ENCODE measurements at regions not wholly inside any gene's neighbourhood (a gene's known extent, or its start where the extent isn't known, plus 50 kb on each side); places are given as distances from the start of the nearest gene placed in this dataset.

DNA sequence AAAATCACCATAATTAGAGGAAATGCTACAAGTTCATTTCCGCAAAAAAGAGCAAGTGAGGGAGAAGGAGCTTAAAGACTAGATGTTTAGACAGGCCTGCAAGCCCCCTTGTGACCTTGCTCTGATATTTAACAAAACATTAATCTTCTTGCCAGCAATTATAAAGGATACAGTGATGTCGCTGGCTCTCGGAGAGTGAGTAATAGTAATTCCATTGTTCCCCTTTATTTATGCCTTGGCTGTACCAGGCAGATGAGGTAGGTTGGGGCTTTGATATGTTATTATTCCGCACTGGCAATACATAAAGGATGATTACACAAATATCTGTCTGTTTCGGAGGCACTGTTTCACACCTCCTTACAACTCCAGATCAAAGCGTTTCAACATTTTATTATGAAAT is 204.8 kb upstream of the SALL1 start:
- Histone ChIP-seq H3K36me3 (ENCODE audit: insufficient read depth in 1 of 2, low read depth in 1 of 2) (no peaks in the 10 kb centered on the region), H3K4me3 (no peak overlapping the region), H3K9me3 (no peaks in the 10 kb centered on the region), H3K4me1 (no peaks in the 10 kb centered on the region), H3K27me3 (ENCODE audit: insufficient read depth in 3 of 3, low read length in 2 of 3) (no peaks in the 10 kb centered on the region), H3K27ac (no peak overlapping the region)
- intact Hi-C loops (cut with DNase I), result no loop called here
- ATAC-seq (no peak), DNase-seq (no peak)
- TF ChIP-seq, protein P1, sequence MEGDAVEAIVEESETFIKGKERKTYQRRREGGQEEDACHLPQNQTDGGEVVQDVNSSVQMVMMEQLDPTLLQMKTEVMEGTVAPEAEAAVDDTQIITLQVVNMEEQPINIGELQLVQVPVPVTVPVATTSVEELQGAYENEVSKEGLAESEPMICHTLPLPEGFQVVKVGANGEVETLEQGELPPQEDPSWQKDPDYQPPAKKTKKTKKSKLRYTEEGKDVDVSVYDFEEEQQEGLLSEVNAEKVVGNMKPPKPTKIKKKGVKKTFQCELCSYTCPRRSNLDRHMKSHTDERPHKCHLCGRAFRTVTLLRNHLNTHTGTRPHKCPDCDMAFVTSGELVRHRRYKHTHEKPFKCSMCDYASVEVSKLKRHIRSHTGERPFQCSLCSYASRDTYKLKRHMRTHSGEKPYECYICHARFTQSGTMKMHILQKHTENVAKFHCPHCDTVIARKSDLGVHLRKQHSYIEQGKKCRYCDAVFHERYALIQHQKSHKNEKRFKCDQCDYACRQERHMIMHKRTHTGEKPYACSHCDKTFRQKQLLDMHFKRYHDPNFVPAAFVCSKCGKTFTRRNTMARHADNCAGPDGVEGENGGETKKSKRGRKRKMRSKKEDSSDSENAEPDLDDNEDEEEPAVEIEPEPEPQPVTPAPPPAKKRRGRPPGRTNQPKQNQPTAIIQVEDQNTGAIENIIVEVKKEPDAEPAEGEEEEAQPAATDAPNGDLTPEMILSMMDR (IDR thresholded peaks at IDR 0.05), result no peak
- 71 to 79% (median 72%) methylated on average over 6 of the region's 6 CpGs for WGBS, 3 donors

DNA sequence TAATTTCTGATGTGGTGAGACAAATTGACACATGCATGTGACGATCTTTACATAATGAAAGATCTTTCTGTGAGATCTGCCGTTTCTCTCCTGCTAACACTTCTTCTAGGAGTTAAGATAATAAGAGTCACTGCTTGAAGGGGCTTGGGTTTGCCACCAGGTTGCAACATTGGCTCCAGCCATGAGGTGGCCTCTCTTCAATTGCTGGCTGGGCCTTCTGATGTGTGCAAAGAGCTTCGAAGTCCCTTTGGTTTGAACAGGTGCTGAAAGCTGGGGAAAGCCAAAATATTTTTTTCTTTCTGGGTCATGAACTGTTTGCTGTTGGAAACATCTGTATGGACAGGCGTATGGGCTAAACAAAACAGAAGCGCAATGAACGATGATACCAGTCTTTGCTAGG is 204.1 kb upstream of the SALL1 start:
- TF ChIP-seq, protein P1 (IDR thresholded peaks at IDR 0.05), result no peak

DNA sequence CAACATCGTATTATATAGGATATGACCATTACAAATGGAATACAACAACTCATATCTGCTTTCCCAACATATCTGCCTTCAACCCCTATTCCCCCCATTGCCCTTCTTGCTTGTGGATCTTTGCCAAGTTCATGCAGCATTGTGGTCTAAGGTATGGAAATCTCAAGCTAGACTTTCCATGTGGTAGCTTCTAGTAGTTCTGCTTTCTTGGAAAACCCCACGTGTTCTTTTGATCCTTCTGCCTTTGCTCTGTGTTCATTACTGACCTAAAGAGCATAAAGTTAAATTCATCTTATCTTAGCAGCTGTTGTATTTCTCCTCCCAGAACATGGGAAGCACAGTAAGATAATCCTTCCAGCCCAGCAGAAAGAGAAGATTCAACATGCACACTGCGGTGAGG is 202.0 kb upstream of the SALL1 start:
- Histone ChIP-seq H3K9me3 (no peaks in the 10 kb centered on the region), H3K27ac (no peak overlapping the region), H3K4me3 (no peak overlapping the region), H3K27me3 (ENCODE audit: insufficient read depth in 3 of 3, low read length in 2 of 3) (no peaks in the 10 kb centered on the region), H3K4me1 (no peaks in the 10 kb centered on the region), H3K36me3 (ENCODE audit: insufficient read depth in 1 of 2, low read depth in 1 of 2) (no peaks in the 10 kb centered on the region)
- TF ChIP-seq, protein P1 (IDR thresholded peaks at IDR 0.05), result no peak
- intact Hi-C loops (cut with DNase I), result no loop called here
- 61 to 66% (median 64%) methylated on average over 3 of the region's 3 CpGs for WGBS, 3 donors
- ATAC-seq, result no peak
- DNase-seq, result no peak

More for the DNA sequence above, 204.1 kb upstream of the SALL1 start:
- no peaks in the 10 kb centered on the region for H3K27me3 ChIP-seq (ENCODE audit: insufficient read depth in 3 of 3, low read length in 2 of 3)
- no peak overlapping the region for H3K4me3 ChIP-seq
- H3K9me3 ChIP-seq, result no peaks in the 10 kb centered on the region
- no peaks in the 10 kb centered on the region for H3K4me1 ChIP-seq
- intact Hi-C loops (cut with DNase I), result no loop called here
- WGBS, 3 donors, result 45 to 53% (median 49%) methylated on average over 6 of the region's 6 CpGs
- no peak for ATAC-seq
- no peaks in the 10 kb centered on the region for H3K36me3 ChIP-seq (ENCODE audit: insufficient read depth in 1 of 2, low read depth in 1 of 2)
- no peak overlapping the region for H3K27ac ChIP-seq
- no peak for DNase-seq

DNA sequence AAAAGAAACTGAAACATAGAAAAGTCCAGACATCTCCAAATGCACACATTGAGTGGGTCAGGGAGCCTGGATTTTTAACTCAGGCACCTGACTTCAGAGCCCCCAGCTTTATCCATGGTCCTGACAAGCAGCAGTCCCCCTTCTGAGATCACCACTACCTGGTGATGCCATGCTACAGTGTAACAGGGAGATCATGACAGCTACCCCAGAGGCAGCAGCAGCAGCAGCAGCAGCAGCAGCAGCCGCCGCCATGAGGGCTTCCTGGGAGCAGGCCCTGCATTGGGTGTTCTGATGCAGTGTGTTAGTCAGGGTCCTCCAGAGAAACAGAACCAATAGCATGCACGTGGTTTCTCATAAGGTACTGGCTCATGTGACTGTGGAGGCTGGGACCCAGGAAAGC is 198.6 kb upstream of the SALL1 start:
- H3K36me3 ChIP-seq (ENCODE audit: insufficient read depth in 1 of 2, low read depth in 1 of 2), result no peaks in the 10 kb centered on the region
- no peak overlapping the region for H3K4me3 ChIP-seq
- TF ChIP-seq, protein P1 (IDR thresholded peaks at IDR 0.05), result no peak
- DNase-seq (no peak), ATAC-seq (no peak)
- H3K4me1 ChIP-seq, result no peaks in the 10 kb centered on the region
- no peaks in the 10 kb centered on the region for H3K9me3 ChIP-seq
- no peak overlapping the region for H3K27ac ChIP-seq
- no peaks in the 10 kb centered on the region for H3K27me3 ChIP-seq (ENCODE audit: insufficient read depth in 3 of 3, low read length in 2 of 3)
- WGBS, 3 donors, result 78 to 90% (median 86%) methylated on average over 3 of the region's 3 CpGs
- intact Hi-C loops (cut with DNase I), result no loop called here

DNA sequence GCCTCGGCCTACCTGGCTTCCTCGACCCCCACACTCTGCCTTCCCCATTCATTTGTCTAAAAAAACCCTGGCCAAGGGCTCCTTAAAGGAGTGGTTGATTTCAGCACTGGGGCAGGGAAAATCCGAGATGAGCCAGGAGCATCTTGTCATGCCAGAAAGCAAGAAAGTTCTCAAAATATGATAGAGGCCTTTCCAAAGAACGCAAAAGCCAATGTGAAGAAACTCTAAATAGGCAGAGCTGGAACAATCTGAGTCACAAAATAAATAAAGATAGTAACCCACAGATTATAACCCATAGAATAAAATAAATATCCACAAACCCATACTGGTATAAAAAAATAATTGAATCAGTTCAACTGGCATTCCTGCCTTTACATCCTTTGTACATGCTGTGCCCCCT is 192.3 kb upstream of the SALL1 start:
- 68 to 75% (median 68%) methylated on average over 4 of the region's 4 CpGs for WGBS, 3 donors
- no peaks in the 10 kb centered on the region for H3K27me3 ChIP-seq (ENCODE audit: insufficient read depth in 3 of 3, low read length in 2 of 3)
- H3K4me3 ChIP-seq, result no peak overlapping the region
- TF ChIP-seq, protein P1 (IDR thresholded peaks at IDR 0.05), result no peak
- no peaks in the 10 kb centered on the region for H3K9me3 ChIP-seq
- no peaks in the 10 kb centered on the region for H3K36me3 ChIP-seq (ENCODE audit: insufficient read depth in 1 of 2, low read depth in 1 of 2)
- no peak for DNase-seq
- no peaks in the 10 kb centered on the region for H3K4me1 ChIP-seq
- no peak for ATAC-seq
- no peak overlapping the region for H3K27ac ChIP-seq
- intact Hi-C loops (cut with DNase I), result no loop called here

Data from psoas muscle (tissue), 7 donors.